ENCODE measurements at regions not wholly inside any gene's neighbourhood (a gene's known extent, or its start where the extent isn't known, plus 50 kb on each side); places are given as distances from the start of the nearest gene placed in this dataset.

GRCh38 chr9:114733816-114734215 lies 51.8 kb upstream of the TEX48 start:
- peak; percentile 88 for DNase-seq (ENCODE audit: low read depth, low spot score)
- H3K27ac ChIP-seq: peak overlapping the region; percentile 99

- peak; percentile 76 for DNase-seq (ENCODE audit: low read depth, low spot score)
- peak overlapping the region; percentile 99 for H3K27ac ChIP-seq
Measured at GRCh38 chr9:114732823-114733222, 50.8 kb upstream of the TEX48 start.

Data from epithelial cell of prostate (primary cell).